ENCODE measurements at regions not wholly inside any gene's neighbourhood (a gene's known extent, or its start where the extent isn't known, plus 50 kb on each side); places are given as distances from the start of the nearest gene placed in this dataset.

GRCh38 chr1:14263225-14263624, 335.3 kb upstream of the KAZN start:
- TF ChIP-seq POLR2A (IDR thresholded peaks at IDR 0.05) (no peak), CTCF (IDR thresholded peaks at IDR 0.05) (no peak)

Data from lower leg skin (tissue), 3 donors.